Left lung (tissue), 4 donors: ENCODE measurements at regions not wholly inside any gene's neighbourhood (a gene's known extent, or its start where the extent isn't known, plus 50 kb on each side); places are given as distances from the start of the nearest gene placed in this dataset.

Experiments
- ATAC-seq: fragments of 200-7000 bp; cut with Tn5 transposase; one replicate; pipeline ENCODE4 v1.9.1; 2020; ENCODE audit warnings: moderate library complexity
- DNase-seq, 4 donors: peaks; one replicate each; pipeline ENCODE4 v3.0.0-alpha.2; 2013 to 2020
- H3K27ac ChIP-seq, 2 donors: fragments of 200-600 bp; sonication (generic) in 1 of 2; one replicate each; pipeline versions ENCODE4 v1.5.0 to v1.8.0; 2020 to 2021
- H3K27me3 ChIP-seq, 2 donors: fragments of 200-600 bp; sonication (generic) in 1 of 2; one replicate each; pipeline versions ENCODE4 v1.5.0 to v1.8.0; 2020 to 2021
- H3K36me3 ChIP-seq, 2 donors: fragments of 200-600 bp; sonication (generic) in 1 of 2; one replicate each; pipeline versions ENCODE4 v1.5.0 to v1.8.0; 2020 to 2021
- H3K4me1 ChIP-seq, 2 donors: fragments of 200-600 bp; one replicate each; pipeline ENCODE4 v1.8.0; 2021
- H3K4me3 ChIP-seq, 2 donors: fragments of 200-600 bp; sonication (generic) in 1 of 2; one replicate each; pipeline versions ENCODE4 v1.5.0 to v1.8.0; 2020 to 2021; ENCODE audit warnings: mild to moderate bottlenecking in 1 of 2
- H3K9me3 ChIP-seq, 2 donors: fragments of 200-600 bp; sonication (generic) in 1 of 2; one replicate each; pipeline versions ENCODE4 v1.5.0 to v1.8.0; 2020 to 2021
- intact Hi-C, 2 donors: fragments of 100-400 bp; cut with DNase I; formaldehyde crosslinking; loops; one replicate each; pipeline versions ENCODE4 v1.11.2 to v1.14.2; 2022
- TF ChIP-seq, protein P1 (sequence below), 2 donors: fragments of 200-600 bp; sonication (generic) in 1 of 2; IDR thresholded peaks; one replicate each; pipeline versions ENCODE4 v1.5.0 to v1.8.0; 2021; ENCODE audit warnings: antibody characterized with exemption in 2 of 2
- donor health status: DM: no; HTN: yes; CAD: no.
- donor health status: DM: no; HTN: no; CAD: no.

DNA sequence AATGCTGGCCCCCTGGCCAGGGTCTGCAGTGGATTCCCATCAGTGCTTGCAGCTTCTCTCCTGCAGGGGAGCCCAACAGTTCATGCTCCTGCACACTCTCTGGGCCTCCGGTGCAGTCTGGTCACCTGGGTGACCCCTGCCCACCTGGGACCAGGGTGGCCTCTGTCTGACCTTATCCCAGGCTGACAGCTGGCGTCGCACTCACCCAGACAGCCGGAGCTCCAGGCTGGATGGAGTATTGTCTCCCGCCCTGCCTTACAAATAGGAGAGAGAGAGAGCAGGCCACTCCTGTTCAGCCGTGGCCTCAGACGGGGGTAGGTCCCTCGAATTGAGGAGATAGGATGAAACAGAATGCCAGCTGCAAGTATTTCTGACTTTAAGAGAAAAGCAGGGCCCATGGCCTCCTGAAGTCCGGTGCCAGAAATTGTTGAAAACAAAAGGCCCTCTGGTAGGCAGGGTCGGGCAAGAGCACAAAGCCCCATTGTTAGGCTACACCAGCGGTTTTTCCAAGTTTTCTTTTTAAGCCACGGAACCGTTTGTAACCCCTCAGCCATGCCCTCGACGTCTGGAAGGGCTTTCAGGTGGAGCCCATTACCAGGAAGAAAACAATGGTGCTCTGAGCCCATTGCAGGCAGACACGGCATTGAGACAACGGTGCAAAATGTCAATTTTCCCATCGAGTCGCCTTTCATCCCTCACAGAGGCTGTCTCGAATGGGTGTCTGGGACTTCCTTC lies 258.4 kb downstream of the BCL11A start:
- intact Hi-C loops, result no loop called here
- no peak for DNase-seq

DNA sequence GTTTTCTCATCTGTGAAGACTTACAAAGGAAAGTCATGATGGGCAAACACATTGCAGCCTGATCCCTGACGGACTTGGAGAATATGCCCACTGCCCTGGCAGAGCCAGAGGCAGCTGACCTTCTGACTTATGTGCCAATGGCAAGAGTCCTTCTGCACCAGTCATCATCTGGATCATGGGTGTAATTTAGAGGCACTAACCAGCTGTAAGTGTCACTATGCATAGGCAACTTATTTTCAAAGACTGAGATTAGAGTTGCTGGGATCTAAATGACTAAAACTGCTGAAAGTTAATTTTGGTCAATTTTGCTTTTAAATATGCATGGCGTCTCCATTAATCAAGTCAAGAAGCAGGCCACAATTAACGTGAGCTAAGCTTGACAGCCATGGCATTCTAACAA lies 261.2 kb downstream of the BCL11A start:
- Histone ChIP-seq H3K9me3 (no peaks in the 10 kb centered on the region), H3K4me1 (no peaks in the 10 kb centered on the region), H3K27me3 (no peaks in the 10 kb centered on the region), H3K4me3 (no peak overlapping the region), H3K36me3 (no peaks in the 10 kb centered on the region), H3K27ac (no peak overlapping the region)
- TF ChIP-seq, protein P1, sequence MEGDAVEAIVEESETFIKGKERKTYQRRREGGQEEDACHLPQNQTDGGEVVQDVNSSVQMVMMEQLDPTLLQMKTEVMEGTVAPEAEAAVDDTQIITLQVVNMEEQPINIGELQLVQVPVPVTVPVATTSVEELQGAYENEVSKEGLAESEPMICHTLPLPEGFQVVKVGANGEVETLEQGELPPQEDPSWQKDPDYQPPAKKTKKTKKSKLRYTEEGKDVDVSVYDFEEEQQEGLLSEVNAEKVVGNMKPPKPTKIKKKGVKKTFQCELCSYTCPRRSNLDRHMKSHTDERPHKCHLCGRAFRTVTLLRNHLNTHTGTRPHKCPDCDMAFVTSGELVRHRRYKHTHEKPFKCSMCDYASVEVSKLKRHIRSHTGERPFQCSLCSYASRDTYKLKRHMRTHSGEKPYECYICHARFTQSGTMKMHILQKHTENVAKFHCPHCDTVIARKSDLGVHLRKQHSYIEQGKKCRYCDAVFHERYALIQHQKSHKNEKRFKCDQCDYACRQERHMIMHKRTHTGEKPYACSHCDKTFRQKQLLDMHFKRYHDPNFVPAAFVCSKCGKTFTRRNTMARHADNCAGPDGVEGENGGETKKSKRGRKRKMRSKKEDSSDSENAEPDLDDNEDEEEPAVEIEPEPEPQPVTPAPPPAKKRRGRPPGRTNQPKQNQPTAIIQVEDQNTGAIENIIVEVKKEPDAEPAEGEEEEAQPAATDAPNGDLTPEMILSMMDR (IDR thresholded peaks at IDR 0.05), result no peak
- no peak for ATAC-seq
- DNase-seq, result no peak
- intact Hi-C loops, result no loop called here

More for the DNA sequence above, 258.4 kb downstream of the BCL11A start:
- Histone ChIP-seq H3K9me3 (no peaks in the 10 kb centered on the region), H3K4me3 (no peak overlapping the region), H3K27ac (no peak overlapping the region), H3K36me3 (no peaks in the 10 kb centered on the region), H3K4me1 (no peaks in the 10 kb centered on the region), H3K27me3 (no peaks in the 10 kb centered on the region)
- TF ChIP-seq, protein P1 (IDR thresholded peaks at IDR 0.05), result no peak
- ATAC-seq, result no peak

DNA sequence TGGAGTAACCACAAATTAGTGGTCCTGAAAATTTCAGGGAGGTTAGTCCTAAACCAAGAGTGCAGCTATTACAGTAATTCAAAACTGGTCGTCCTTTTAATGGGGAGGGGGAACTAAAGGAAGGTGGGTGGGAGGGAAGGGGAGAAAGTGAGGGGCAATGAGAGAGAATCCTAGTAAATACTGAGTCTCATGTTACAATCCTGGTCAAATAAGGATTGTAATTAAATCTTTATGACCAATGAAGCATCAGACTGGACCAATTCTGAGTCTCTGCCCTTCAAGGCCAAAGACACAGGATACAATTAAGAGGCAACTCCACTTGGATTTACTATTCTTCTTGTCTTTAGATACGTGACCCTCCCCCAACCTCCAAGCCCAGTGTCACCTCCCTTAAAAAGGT lies 262.9 kb downstream of the BCL11A start:
- no peak for ATAC-seq
- DNase-seq, result no peak
- H3K27ac ChIP-seq, result no peak overlapping the region
- no peaks in the 10 kb centered on the region for H3K4me1 ChIP-seq
- intact Hi-C loops, result no loop called here
- H3K36me3 ChIP-seq, result no peaks in the 10 kb centered on the region
- TF ChIP-seq, protein P1 (IDR thresholded peaks at IDR 0.05), result no peak
- H3K9me3 ChIP-seq, result no peaks in the 10 kb centered on the region
- no peaks in the 10 kb centered on the region for H3K27me3 ChIP-seq
- H3K4me3 ChIP-seq, result no peak overlapping the region

DNA sequence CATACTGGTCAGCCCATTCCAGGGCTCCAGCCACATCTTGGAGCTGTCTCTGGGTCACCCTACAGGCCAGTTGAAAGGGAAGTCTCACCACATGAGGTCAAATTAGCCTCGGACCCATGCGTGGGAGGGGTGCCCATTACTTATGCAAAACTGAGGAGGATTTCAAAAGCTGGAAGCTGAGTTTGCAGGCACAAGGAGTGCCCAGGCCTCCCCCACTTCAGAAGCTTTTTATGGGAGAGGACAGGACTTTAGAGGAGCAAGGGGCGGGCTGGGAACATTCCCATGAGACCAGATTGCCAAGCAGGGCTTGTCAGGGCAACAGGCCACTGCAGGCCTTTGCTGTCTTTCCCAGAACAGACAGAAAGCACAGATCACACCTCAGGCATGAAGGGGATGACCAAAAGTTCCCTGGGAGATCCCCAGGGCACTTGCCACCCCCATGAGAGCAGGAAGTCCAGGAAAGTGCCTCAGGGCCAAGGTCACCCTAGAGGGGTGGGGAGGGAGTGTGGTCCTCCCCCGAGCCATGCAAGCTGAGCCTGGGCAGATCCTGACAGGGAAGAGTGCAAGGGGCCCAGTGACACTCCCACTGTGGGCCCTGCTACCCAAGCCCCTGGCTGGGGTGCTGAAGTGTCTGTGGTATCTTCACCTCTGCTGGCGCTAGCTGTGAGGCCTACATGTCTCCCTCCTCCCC lies 267.7 kb downstream of the BCL11A start:
- Histone ChIP-seq H3K36me3 (no peaks in the 10 kb centered on the region), H3K9me3 (no peaks in the 10 kb centered on the region), H3K4me3 (no peak overlapping the region), H3K27me3 (no peaks in the 10 kb centered on the region), H3K4me1 (no peaks in the 10 kb centered on the region), H3K27ac (no peak overlapping the region)
- DNase-seq (no peak), ATAC-seq (no peak)
- TF ChIP-seq, protein P1 (IDR thresholded peaks at IDR 0.05), result no peak
- intact Hi-C loops, result no loop called here

DNA sequence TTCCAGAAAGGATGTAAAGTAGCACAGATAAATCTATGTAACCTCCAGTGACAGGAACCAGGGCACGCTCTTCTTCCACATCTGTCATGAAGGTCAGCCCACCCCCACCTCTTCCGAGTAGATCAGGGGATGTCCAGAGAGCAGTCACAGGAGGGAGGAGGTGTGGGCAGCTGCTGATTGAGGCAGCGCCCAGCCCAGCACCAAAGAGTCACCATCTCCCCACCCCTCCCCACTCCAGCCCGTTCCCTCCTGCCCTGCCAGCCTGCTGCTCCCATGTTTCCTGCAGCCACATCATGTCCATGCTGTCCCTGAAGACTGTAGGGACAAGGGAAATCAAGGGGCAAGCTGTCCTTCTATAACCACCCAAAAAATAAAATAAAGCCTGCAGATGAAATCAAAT lies 269.8 kb downstream of the BCL11A start:
- no peak for ATAC-seq
- Histone ChIP-seq H3K27me3 (no peaks in the 10 kb centered on the region), H3K27ac (no peak overlapping the region), H3K36me3 (no peaks in the 10 kb centered on the region), H3K4me1 (no peaks in the 10 kb centered on the region), H3K9me3 (no peaks in the 10 kb centered on the region), H3K4me3 (no peak overlapping the region)
- intact Hi-C loops, result no loop called here
- TF ChIP-seq, protein P1 (IDR thresholded peaks at IDR 0.05), result no peak
- DNase-seq, result no peak
